Liver (tissue), 8 donors: ENCODE measurements at regions not wholly inside any gene's neighbourhood (a gene's known extent, or its start where the extent isn't known, plus 50 kb on each side); places are given as distances from the start of the nearest gene placed in this dataset.

Experiments
- DNase-seq: peaks from one replicate; pipeline ENCODE4 v3.0.0-alpha.2; 2017; ENCODE audit warnings: low spot score
- H3K27ac ChIP-seq, 2 donors: one replicate each; pipeline ENCODE4 v1.7.0; 2013; ENCODE audit warnings: inconsistent platforms in 2 of 2, low read length in 2 of 2, control low read depth in 1 of 2, low read depth in 1 of 2, mild to moderate bottlenecking in 1 of 2
- H3K27me3 ChIP-seq, 4 donors: one replicate each; pipeline versions ENCODE4 v1.6.1 to v1.7.0; 2013; ENCODE audit warnings: low read length in 3 of 4, inconsistent platforms in 1 of 4, mild to moderate bottlenecking in 1 of 4, moderate library complexity in 1 of 4; ENCODE audit not compliant: control insufficient read depth in 4 of 4, insufficient read depth in 4 of 4
- H3K36me3 ChIP-seq, 4 donors: one replicate each; pipeline versions ENCODE4 v1.6.1 to v1.7.0; 2013; ENCODE audit warnings: low read length in 3 of 4, mild to moderate bottlenecking in 3 of 4, low read depth in 1 of 4, moderate library complexity in 1 of 4; ENCODE audit not compliant: control insufficient read depth in 4 of 4, insufficient read depth in 3 of 4
- H3K4me1 ChIP-seq, 4 donors: one replicate each; pipeline versions ENCODE4 v1.6.1 to v1.7.0; 2013; ENCODE audit warnings: low read length in 3 of 4, mild to moderate bottlenecking in 3 of 4, moderate library complexity in 1 of 4; ENCODE audit not compliant: control insufficient read depth in 4 of 4, insufficient read depth in 4 of 4
- H3K4me3 ChIP-seq, 3 donors: one replicate each; pipeline versions ENCODE4 v1.6.1 to v1.7.0; 2013; ENCODE audit warnings: low read length in 3 of 3, control low read depth in 1 of 3, low read depth in 1 of 3, mild to moderate bottlenecking in 1 of 3
- H3K9ac ChIP-seq, 2 donors: one replicate each; pipeline ENCODE4 v1.7.0; 2013; ENCODE audit warnings: low read length in 2 of 2, mild to moderate bottlenecking in 2 of 2, moderate library complexity in 2 of 2, control low read depth in 1 of 2, low read depth in 1 of 2
- H3K9me3 ChIP-seq, 4 donors: one replicate each; pipeline versions ENCODE4 v1.6.1 to v1.7.0; 2013; ENCODE audit warnings: low read length in 3 of 4; ENCODE audit not compliant: control insufficient read depth in 4 of 4
- EGR1 ChIP-seq, 2 donors: IDR thresholded peaks; 2 replicates each; pipeline ENCODE4 v1.6.1; 2016 to 2018; ENCODE audit warnings: antibody characterized with exemption in 2 of 2, low read depth in 2 of 2
- FOXA1 ChIP-seq: IDR thresholded peaks from 2 replicates; pipeline ENCODE4 v1.6.1; 2016; ENCODE audit warnings: antibody characterized with exemption
- FOXA2 ChIP-seq: IDR thresholded peaks from 2 replicates; pipeline ENCODE4 v1.6.1; 2016; ENCODE audit warnings: antibody characterized with exemption
- HNF4G ChIP-seq: IDR thresholded peaks from 2 replicates; pipeline ENCODE4 v1.6.1; 2016; ENCODE audit warnings: antibody characterized with exemption
- RAD21 ChIP-seq, 2 donors: IDR thresholded peaks; 2 replicates each; pipeline ENCODE4 v1.6.1; 2016; ENCODE audit warnings: antibody characterized with exemption in 2 of 2, mild to moderate bottlenecking in 2 of 2
- RXRA ChIP-seq, 2 donors: IDR thresholded peaks; 2 replicates each; pipeline ENCODE4 v1.6.1; 2017 to 2018; ENCODE audit warnings: antibody characterized with exemption in 2 of 2, mild to moderate bottlenecking in 1 of 2
- SP1 ChIP-seq: IDR thresholded peaks from 2 replicates; pipeline ENCODE4 v1.6.1; 2018; ENCODE audit warnings: antibody characterized with exemption, mild to moderate bottlenecking
- TAF1 ChIP-seq: conservative IDR thresholded peaks from 2 replicates; pipeline ENCODE4 v1.6.1; 2016; ENCODE audit warnings: antibody characterized with exemption, mild to moderate bottlenecking
- YY1 ChIP-seq: IDR thresholded peaks from 2 replicates; pipeline ENCODE4 v1.6.1; 2016; ENCODE audit warnings: antibody characterized with exemption, mild to moderate bottlenecking
- ZBTB33 ChIP-seq: IDR thresholded peaks from 2 replicates; pipeline ENCODE4 v1.6.1; 2016; ENCODE audit warnings: antibody characterized with exemption
- WGBS: extraction: QIAGEN DNeasy Blood & Tissue Kit; methylation state at CpG from one replicate; pipeline ENCODE4 v1.1.7; 2013; 5-methylcytosine and 5-hydroxymethylcytosine counted together
- TF ChIP-seq, protein P1 (sequence below): IDR thresholded peaks from 2 replicates; pipeline ENCODE4 v1.6.1; 2016; ENCODE audit warnings: antibody characterized with exemption, mild to moderate bottlenecking
- TF ChIP-seq, protein P2 (sequence below): fragments of 150-350 bp; IDR thresholded peaks from 2 replicates; pipeline ENCODE4 v1.5.1; 2017; ENCODE audit warnings: improper control_type of control experiment, low read depth, low read length; ENCODE audit not compliant: missing input control
- TF ChIP-seq, protein P3 (sequence below): IDR thresholded peaks from 2 replicates; pipeline ENCODE4 v1.6.1; 2016; ENCODE audit warnings: antibody characterized with exemption
- donor health status: healthy.
- donor health status: healthy.
- donor health status: healthy.
- donor health status: healthy.
- donor health status: healthy.

DNA sequence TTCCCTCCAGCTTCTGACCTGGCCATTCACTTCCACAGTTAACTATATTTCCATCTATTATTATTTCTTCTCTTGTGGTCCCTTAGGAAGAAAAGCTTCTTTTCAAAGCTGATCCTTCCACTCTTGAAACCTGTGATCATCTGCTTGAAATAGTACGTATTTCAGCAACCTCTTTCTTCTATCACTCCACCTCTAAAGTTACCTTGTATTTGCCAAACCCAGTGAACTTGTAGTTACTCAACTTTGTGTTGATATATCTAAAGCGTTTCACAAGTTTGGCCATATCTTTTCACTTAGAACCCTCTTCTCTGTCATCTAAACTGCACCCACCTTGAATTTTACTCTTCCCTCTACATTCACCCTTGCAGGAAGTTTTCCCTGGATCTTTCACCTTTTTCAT, 173.8 kb upstream of the RAD23B start:
- WGBS, result 71% methylated on average over 2 of the region's 2 CpGs
- no peak overlapping the region for H3K9ac ChIP-seq
- no peaks in the 10 kb centered on the region for H3K27me3 ChIP-seq
- H3K4me1 ChIP-seq, result no peaks in the 10 kb centered on the region
- H3K9me3 ChIP-seq, result no peaks in the 10 kb centered on the region
- H3K36me3 ChIP-seq, result no peaks in the 10 kb centered on the region
- no peak overlapping the region for H3K27ac ChIP-seq
- DNase-seq, result no peak
- H3K4me3 ChIP-seq, result no peak overlapping the region
- TF ChIP-seq ZBTB33, result no peak
- TF ChIP-seq HNF4G, result no peak
- TF ChIP-seq YY1, result no peak
- TF ChIP-seq SP1, result no peak
- TF ChIP-seq, protein P1, sequence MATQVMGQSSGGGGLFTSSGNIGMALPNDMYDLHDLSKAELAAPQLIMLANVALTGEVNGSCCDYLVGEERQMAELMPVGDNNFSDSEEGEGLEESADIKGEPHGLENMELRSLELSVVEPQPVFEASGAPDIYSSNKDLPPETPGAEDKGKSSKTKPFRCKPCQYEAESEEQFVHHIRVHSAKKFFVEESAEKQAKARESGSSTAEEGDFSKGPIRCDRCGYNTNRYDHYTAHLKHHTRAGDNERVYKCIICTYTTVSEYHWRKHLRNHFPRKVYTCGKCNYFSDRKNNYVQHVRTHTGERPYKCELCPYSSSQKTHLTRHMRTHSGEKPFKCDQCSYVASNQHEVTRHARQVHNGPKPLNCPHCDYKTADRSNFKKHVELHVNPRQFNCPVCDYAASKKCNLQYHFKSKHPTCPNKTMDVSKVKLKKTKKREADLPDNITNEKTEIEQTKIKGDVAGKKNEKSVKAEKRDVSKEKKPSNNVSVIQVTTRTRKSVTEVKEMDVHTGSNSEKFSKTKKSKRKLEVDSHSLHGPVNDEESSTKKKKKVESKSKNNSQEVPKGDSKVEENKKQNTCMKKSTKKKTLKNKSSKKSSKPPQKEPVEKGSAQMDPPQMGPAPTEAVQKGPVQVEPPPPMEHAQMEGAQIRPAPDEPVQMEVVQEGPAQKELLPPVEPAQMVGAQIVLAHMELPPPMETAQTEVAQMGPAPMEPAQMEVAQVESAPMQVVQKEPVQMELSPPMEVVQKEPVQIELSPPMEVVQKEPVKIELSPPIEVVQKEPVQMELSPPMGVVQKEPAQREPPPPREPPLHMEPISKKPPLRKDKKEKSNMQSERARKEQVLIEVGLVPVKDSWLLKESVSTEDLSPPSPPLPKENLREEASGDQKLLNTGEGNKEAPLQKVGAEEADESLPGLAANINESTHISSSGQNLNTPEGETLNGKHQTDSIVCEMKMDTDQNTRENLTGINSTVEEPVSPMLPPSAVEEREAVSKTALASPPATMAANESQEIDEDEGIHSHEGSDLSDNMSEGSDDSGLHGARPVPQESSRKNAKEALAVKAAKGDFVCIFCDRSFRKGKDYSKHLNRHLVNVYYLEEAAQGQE, result no peak
- TF ChIP-seq, protein P2, sequence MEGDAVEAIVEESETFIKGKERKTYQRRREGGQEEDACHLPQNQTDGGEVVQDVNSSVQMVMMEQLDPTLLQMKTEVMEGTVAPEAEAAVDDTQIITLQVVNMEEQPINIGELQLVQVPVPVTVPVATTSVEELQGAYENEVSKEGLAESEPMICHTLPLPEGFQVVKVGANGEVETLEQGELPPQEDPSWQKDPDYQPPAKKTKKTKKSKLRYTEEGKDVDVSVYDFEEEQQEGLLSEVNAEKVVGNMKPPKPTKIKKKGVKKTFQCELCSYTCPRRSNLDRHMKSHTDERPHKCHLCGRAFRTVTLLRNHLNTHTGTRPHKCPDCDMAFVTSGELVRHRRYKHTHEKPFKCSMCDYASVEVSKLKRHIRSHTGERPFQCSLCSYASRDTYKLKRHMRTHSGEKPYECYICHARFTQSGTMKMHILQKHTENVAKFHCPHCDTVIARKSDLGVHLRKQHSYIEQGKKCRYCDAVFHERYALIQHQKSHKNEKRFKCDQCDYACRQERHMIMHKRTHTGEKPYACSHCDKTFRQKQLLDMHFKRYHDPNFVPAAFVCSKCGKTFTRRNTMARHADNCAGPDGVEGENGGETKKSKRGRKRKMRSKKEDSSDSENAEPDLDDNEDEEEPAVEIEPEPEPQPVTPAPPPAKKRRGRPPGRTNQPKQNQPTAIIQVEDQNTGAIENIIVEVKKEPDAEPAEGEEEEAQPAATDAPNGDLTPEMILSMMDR, result no peak

GRCh38 chr9:107110153-107110552, 172.9 kb upstream of the RAD23B start:
- H3K9me3 ChIP-seq, result no peaks in the 10 kb centered on the region
- no peaks in the 10 kb centered on the region for H3K27me3 ChIP-seq
- no peak for DNase-seq
- H3K36me3 ChIP-seq, result no peaks in the 10 kb centered on the region
- H3K4me3 ChIP-seq, result no peak overlapping the region
- H3K4me1 ChIP-seq, result no peaks in the 10 kb centered on the region
- TF ChIP-seq, protein P3, sequence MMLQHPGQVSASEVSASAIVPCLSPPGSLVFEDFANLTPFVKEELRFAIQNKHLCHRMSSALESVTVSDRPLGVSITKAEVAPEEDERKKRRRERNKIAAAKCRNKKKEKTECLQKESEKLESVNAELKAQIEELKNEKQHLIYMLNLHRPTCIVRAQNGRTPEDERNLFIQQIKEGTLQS, result no peak
- no peak overlapping the region for H3K9ac ChIP-seq
- no peak overlapping the region for H3K27ac ChIP-seq
- 80% methylated on average over 2 of the region's 2 CpGs for WGBS

GRCh38 chr9:107112707-107113243, 170.3 kb upstream of the RAD23B start:
- H3K4me3 ChIP-seq, result no peak overlapping the region
- WGBS, result 45% methylated on average over 1 of the region's 1 CpG
- no peak for DNase-seq
- no peaks in the 10 kb centered on the region for H3K9me3 ChIP-seq
- no peak overlapping the region for H3K9ac ChIP-seq
- no peaks in the 10 kb centered on the region for H3K27me3 ChIP-seq
- no peak overlapping the region for H3K27ac ChIP-seq
- no peaks in the 10 kb centered on the region for H3K4me1 ChIP-seq
- no peaks in the 10 kb centered on the region for H3K36me3 ChIP-seq
- TF ChIP-seq FOXA1 (no peak), RAD21 (IDR thresholded peaks at IDR 0.05) (no peak), SP1 (no peak), EGR1 (IDR thresholded peaks at IDR 0.05; ENCODE audit: low read depth in 2 of 2) (no peak), RXRA (IDR thresholded peaks at IDR 0.05) (no peak), TAF1 (no peak), FOXA2 (no peak)
- TF ChIP-seq, protein P1, result no peak
- TF ChIP-seq, protein P3, result no peak
- TF ChIP-seq, protein P2, result no peak
